ENCODE measurements at regions not wholly inside any gene's neighbourhood (a gene's known extent, or its start where the extent isn't known, plus 50 kb on each side); places are given as distances from the start of the nearest gene placed in this dataset.
"Not testable (repeated sequence)": the region's sequence is repeated elsewhere in the genome, so short reads cannot be mapped to it uniquely, and the experiment has no call there.

DNA sequence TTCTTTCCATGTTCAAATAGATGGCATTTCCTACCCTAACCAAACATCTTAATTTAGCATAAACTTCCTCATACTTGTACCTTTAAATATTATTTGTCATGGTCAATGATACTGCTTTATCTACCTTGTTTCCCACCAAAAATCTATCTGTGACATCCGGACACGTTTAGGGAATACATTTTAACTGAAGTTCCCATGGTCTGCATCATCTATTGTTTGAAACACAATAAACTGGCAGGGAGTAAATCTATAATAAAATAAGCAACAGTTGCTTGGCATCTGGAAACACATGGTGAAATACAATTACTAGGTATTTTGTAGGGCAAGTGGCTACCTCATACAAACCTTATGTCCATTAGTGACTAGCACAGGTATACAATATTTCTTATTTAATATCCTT is 289.1 kb downstream of the GJA1 start:
- H3K4me3 ChIP-seq (ENCODE audit: low read depth, low read length) = no peak overlapping the region
- TF ChIP-seq, protein P1, sequence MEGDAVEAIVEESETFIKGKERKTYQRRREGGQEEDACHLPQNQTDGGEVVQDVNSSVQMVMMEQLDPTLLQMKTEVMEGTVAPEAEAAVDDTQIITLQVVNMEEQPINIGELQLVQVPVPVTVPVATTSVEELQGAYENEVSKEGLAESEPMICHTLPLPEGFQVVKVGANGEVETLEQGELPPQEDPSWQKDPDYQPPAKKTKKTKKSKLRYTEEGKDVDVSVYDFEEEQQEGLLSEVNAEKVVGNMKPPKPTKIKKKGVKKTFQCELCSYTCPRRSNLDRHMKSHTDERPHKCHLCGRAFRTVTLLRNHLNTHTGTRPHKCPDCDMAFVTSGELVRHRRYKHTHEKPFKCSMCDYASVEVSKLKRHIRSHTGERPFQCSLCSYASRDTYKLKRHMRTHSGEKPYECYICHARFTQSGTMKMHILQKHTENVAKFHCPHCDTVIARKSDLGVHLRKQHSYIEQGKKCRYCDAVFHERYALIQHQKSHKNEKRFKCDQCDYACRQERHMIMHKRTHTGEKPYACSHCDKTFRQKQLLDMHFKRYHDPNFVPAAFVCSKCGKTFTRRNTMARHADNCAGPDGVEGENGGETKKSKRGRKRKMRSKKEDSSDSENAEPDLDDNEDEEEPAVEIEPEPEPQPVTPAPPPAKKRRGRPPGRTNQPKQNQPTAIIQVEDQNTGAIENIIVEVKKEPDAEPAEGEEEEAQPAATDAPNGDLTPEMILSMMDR (IDR thresholded peaks at IDR 0.05; ENCODE audit: borderline replicate concordance, insufficient read depth, low read depth, low read length) = no peak

GRCh38 chr6:121726596-121726995 is 291.1 kb downstream of the GJA1 start:
- no peak overlapping the region for H3K4me3 ChIP-seq (ENCODE audit: low read depth, low read length)
- TF ChIP-seq, protein P1 (IDR thresholded peaks at IDR 0.05; ENCODE audit: borderline replicate concordance, insufficient read depth, low read depth, low read length) = no peak

GRCh38 chr6:121730616-121731015 is 295.2 kb downstream of the GJA1 start:
- TF ChIP-seq, protein P1 (IDR thresholded peaks at IDR 0.05; ENCODE audit: borderline replicate concordance, insufficient read depth, low read depth, low read length) = no peak
- no peak overlapping the region for H3K4me3 ChIP-seq (ENCODE audit: low read depth, low read length)

DNA sequence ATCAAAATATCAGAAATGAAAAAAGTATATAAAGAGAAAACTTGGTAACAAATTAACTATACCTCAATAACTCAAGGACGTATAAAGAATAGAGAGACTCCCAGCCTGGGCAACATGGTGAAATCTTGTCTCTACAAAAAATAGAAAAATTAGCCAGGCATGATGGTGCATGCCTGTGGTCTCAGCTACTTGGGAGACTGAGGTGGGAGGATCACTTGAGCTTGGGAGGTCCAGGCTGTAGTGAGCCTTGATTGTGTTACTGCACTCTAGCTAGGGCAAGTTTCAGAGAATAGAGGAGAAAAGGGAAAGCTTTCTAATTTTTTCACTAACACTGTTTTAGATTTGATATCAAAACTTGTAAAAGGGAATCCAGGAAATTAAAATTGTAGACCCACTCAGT is 295.9 kb downstream of the GJA1 start:
- TF ChIP-seq, protein P1 (IDR thresholded peaks at IDR 0.05; ENCODE audit: borderline replicate concordance, insufficient read depth, low read depth, low read length) = no peak

DNA sequence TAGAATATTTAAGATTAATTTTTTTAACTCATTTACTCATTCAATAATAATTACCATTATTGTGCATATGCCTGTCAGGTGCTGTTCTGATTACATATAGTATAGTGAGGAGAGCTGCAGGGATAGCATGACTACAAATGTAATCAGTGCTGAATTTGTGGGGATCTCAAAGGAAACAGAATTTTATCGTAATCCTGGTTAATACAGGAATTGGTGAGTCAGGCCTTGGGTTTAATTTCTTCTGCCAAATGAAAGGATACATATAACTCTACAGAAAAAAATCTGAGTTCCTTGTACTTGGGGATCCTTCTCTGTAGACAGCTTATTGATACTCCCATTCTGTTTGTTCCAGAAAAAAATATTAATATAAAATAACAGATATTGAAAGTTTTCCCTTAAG is 297.2 kb downstream of the GJA1 start:
- TF ChIP-seq, protein P1 (IDR thresholded peaks at IDR 0.05; ENCODE audit: borderline replicate concordance, insufficient read depth, low read depth, low read length) = no peak
- H3K4me3 ChIP-seq (ENCODE audit: low read depth, low read length) = no peak overlapping the region

More for the DNA sequence above, 295.9 kb downstream of the GJA1 start:
- no peak overlapping the region for H3K4me3 ChIP-seq (ENCODE audit: low read depth, low read length)

- TF ChIP-seq, protein P1 (IDR thresholded peaks at IDR 0.05; ENCODE audit: borderline replicate concordance, insufficient read depth, low read depth, low read length) = no peak
- H3K4me3 ChIP-seq (ENCODE audit: low read depth, low read length) = no peak overlapping the region
Measured at GRCh38 chr6:121733234-121733633, 297.8 kb downstream of the GJA1 start.

DNA sequence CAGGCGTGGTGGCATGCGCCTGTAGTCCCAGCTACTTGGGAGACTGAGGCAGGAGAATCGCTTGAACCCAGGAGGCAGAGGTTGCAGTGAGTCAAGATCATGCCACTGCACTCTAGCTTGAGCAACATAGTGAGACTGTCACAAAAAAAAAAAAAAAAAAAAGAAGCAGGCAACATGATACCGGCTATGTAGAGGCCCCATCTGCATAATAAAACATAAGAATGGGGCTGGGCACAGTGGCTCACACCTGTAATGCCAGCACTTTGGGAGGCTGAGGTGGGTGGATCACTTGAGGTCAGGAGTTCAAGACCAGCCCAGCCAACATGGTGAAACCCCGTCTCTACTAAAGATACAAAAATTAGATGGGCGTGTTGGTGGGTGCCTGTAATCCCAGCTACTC is 304.7 kb downstream of the GJA1 start:
- not testable (repeated sequence) for H3K4me3 ChIP-seq (ENCODE audit: low read depth, low read length)

DNA sequence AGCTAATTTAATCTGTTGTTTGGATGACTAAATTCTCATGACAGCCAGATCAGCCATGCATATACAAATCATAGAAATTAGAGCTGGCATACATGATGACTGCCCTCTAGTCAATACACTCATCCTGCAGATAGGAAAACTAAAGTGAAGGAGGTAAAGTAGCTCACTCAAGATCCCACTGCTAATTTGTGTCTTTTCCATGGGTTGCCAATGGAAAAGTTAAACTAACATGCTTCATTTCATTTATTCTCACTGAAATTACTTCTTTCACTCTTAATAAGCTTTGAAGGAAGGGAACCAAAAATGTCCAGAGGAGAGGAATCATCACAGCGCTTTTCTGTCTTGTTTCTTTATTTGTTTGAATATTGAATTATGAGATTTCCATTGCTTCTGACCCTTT is 308.2 kb downstream of the GJA1 start:
- no peak overlapping the region for H3K4me3 ChIP-seq (ENCODE audit: low read depth, low read length)
- TF ChIP-seq, protein P1 (IDR thresholded peaks at IDR 0.05; ENCODE audit: borderline replicate concordance, insufficient read depth, low read depth, low read length) = no peak
